ENCODE measurements at regions not wholly inside any gene's neighbourhood (a gene's known extent, or its start where the extent isn't known, plus 50 kb on each side); places are given as distances from the start of the nearest gene placed in this dataset.

- no peak for TF ChIP-seq EZH2 (IDR thresholded peaks at IDR 0.05)
- no peak for TF ChIP-seq CTCF (IDR thresholded peaks at IDR 0.05)
Observed at GRCh38 chr22:46029574-46030200, 52.7 kb upstream of the WNT7B start.
